H1 (cell line): ENCODE measurements at regions not wholly inside any gene's neighbourhood (a gene's known extent, or its start where the extent isn't known, plus 50 kb on each side); places are given as distances from the start of the nearest gene placed in this dataset.

ENCODE experiments used
- CTCF ChIA-PET: fragments of 300-600 bp; sonication (Branson Sonifier 250); formaldehyde crosslinking; loops from one replicate; lab custom pipeline; 2021; ENCODE audit not compliant: partially characterized antibody; lab: Charles Lee
- POLR2A ChIA-PET: fragments of 300-600 bp; sonication (Branson Sonifier 250); formaldehyde crosslinking; loops from one replicate; lab custom pipeline; 2021; ENCODE audit warnings: inconsistent platforms; ENCODE audit not compliant: partially characterized antibody; lab: Charles Lee
- DNase-seq, 2 experiments: peaks; one replicate each; pipeline versions ENCODE4 v3.0.0 to v3.0.0-alpha.2; 2010 to 2022; ENCODE audit warnings: low spot score in 2 of 2, low read depth in 1 of 2, mixed read lengths in 1 of 2
- FAIRE-seq: peaks from 2 replicates; lab custom pipeline; 2011; peaks lifted over from hg19 to GRCh38; lab: Jason Lieb, UNC
- H2AFZ ChIP-seq: 2 replicates; pipeline ENCODE4 v1.8.1; 2012; ENCODE audit warnings: low read length, inconsistent platforms
- H2AK5ac ChIP-seq: 2 replicates; pipeline ENCODE4 v1.6.1; 2013; ENCODE audit warnings: low read depth, low read length
- H2BK120ac ChIP-seq: replicated peaks from 2 replicates; pipeline ENCODE3; 2013; ENCODE audit warnings: low read depth, low read length, inconsistent platforms
- H2BK12ac ChIP-seq: 2 replicates; pipeline ENCODE4 v1.6.1; 2013; ENCODE audit warnings: low read depth, low read length
- H2BK15ac ChIP-seq: 2 replicates; pipeline ENCODE4 v1.6.1; 2013; ENCODE audit warnings: low read length
- H2BK20ac ChIP-seq: 2 replicates; pipeline ENCODE4 v1.6.1; 2013; ENCODE audit warnings: low read length
- H2BK5ac ChIP-seq: 2 replicates; pipeline ENCODE4 v1.6.1; 2013; ENCODE audit warnings: low read depth, low read length
- H3K14ac ChIP-seq: 2 replicates; pipeline ENCODE4 v1.6.1; 2013; ENCODE audit warnings: inconsistent platforms; ENCODE audit not compliant: insufficient read length
- H3K18ac ChIP-seq: 2 replicates; pipeline ENCODE4 v1.6.1; 2013; ENCODE audit warnings: low read length; ENCODE audit errors: extremely low read depth
- H3K23ac ChIP-seq: 2 replicates; pipeline ENCODE4 v1.6.1; 2013; ENCODE audit warnings: inconsistent platforms; ENCODE audit not compliant: insufficient read length
- H3K23me2 ChIP-seq: 2 replicates; pipeline ENCODE4 v1.6.1; 2013; ENCODE audit warnings: low read depth, low read length
- H3K27ac ChIP-seq: 2 replicates; pipeline ENCODE4 v1.6.1; 2011; ENCODE audit warnings: low read depth, low read length, inconsistent platforms
- H3K27me3 ChIP-seq, 4 experiments: replicated peaks in 1 of 4; 1 replicate in 1 of 4; 2 replicates in 3 of 4; pipeline versions ENCODE4 v1.6.1 to v1.8.1; 2011 to 2013; ENCODE audit warnings: low read length in 3 of 4, mild to moderate bottlenecking in 3 of 4, inconsistent platforms in 2 of 4, mixed read lengths in 2 of 4, moderate library complexity in 1 of 4; ENCODE audit not compliant: control insufficient read depth in 3 of 4, insufficient read depth in 3 of 4; ENCODE audit errors: extremely low read depth in 1 of 4
- H3K36me3 ChIP-seq, 4 experiments: 2 replicates each; pipeline versions ENCODE4 v1.6.1 to v1.8.1; 2011 to 2013; ENCODE audit warnings: mild to moderate bottlenecking in 4 of 4, low read length in 3 of 4, moderate library complexity in 2 of 4, control low read depth in 1 of 4, inconsistent platforms in 1 of 4; ENCODE audit not compliant: insufficient read depth in 4 of 4, control insufficient read depth in 2 of 4
- H3K4ac ChIP-seq: replicated peaks from 2 replicates; pipeline ENCODE3; 2013; ENCODE audit warnings: low read length, low read depth, mixed read lengths, inconsistent platforms; ENCODE audit not compliant: insufficient read length
- H3K4me1 ChIP-seq, 4 experiments: replicated peaks in 1 of 4; 1 replicate in 1 of 4; 2 replicates in 3 of 4; pipeline versions ENCODE4 v1.6.1 to v1.8.1; 2011 to 2013; ENCODE audit warnings: low read length in 3 of 4, inconsistent platforms in 2 of 4, mixed read lengths in 1 of 4; ENCODE audit not compliant: insufficient read depth in 4 of 4, control insufficient read depth in 3 of 4
- H3K4me2 ChIP-seq, 2 experiments: 2 replicates each; pipeline versions ENCODE4 v1.6.1 to v1.8.1; 2011 to 2013; ENCODE audit warnings: low read depth in 2 of 2, low read length in 2 of 2, control low read depth in 1 of 2, inconsistent platforms in 1 of 2, mild to moderate bottlenecking in 1 of 2; ENCODE audit not compliant: insufficient read depth in 1 of 2
- H3K4me3 ChIP-seq, 4 experiments: fragments of 200-600, 300-600 bp in 1 of 4; sonication (generic), shearing (Covaris generic), sonication (Bioruptor Twin) in 1 of 4; 2 replicates each; pipeline versions ENCODE4 v1.5.1 to v1.8.1; 2011 to 2016; ENCODE audit warnings: low read length in 4 of 4, low read depth in 3 of 4, control low read depth in 2 of 4, inconsistent platforms in 2 of 4, mild to moderate bottlenecking in 2 of 4, mixed read lengths in 1 of 4, moderate library complexity in 1 of 4; ENCODE audit not compliant: insufficient read depth in 2 of 4; ENCODE audit errors: extremely low read depth in 1 of 4
- H3K56ac ChIP-seq: replicated peaks from 2 replicates; pipeline ENCODE3; 2013; ENCODE audit warnings: low read depth, mild to moderate bottlenecking, mixed read lengths, low read length, inconsistent platforms; ENCODE audit not compliant: insufficient read length
- H3K79me1 ChIP-seq: 2 replicates; pipeline ENCODE4 v1.6.1; 2013; ENCODE audit warnings: low read depth, low read length, control low read depth
- H3K79me2 ChIP-seq, 2 experiments: 2 replicates each; pipeline versions ENCODE4 v1.6.1 to v1.8.1; 2012 to 2013; ENCODE audit warnings: low read length in 2 of 2, mild to moderate bottlenecking in 2 of 2, inconsistent platforms in 1 of 2; ENCODE audit not compliant: insufficient read depth in 2 of 2, control insufficient read depth in 1 of 2
- H3K9ac ChIP-seq, 4 experiments: replicated peaks in 1 of 4; 1 replicate in 1 of 4; 2 replicates in 3 of 4; pipeline versions ENCODE4 v1.6.1 to v1.8.1; 2011 to 2013; ENCODE audit warnings: low read depth in 3 of 4, low read length in 3 of 4, control low read depth in 2 of 4, mild to moderate bottlenecking in 2 of 4, moderate library complexity in 2 of 4, inconsistent platforms in 1 of 4; ENCODE audit errors: extremely low read depth in 1 of 4
- H3K9me3 ChIP-seq, 2 experiments: 2 replicates each; pipeline versions ENCODE4 v1.6.1 to v1.8.1; 2012 to 2013; ENCODE audit warnings: mild to moderate bottlenecking in 2 of 2, moderate library complexity in 2 of 2, control low read depth in 1 of 2, inconsistent platforms in 1 of 2, low read depth in 1 of 2, low read length in 1 of 2, mixed read lengths in 1 of 2; ENCODE audit not compliant: insufficient read depth in 2 of 2
- H4K20me1 ChIP-seq, 2 experiments: replicated peaks in 1 of 2; 2 replicates each; pipeline versions ENCODE3 to v1.8.1; 2011 to 2013; ENCODE audit warnings: inconsistent platforms in 2 of 2, low read length in 2 of 2, mild to moderate bottlenecking in 1 of 2; ENCODE audit not compliant: insufficient read depth in 2 of 2, control insufficient read depth in 1 of 2
- H4K5ac ChIP-seq: 2 replicates; pipeline ENCODE4 v1.6.1; 2013; ENCODE audit warnings: low read length, low read depth, mixed read lengths, inconsistent platforms; ENCODE audit not compliant: insufficient read length
- H4K8ac ChIP-seq: 2 replicates; pipeline ENCODE4 v1.8.0; 2013; ENCODE audit warnings: mild to moderate bottlenecking, moderate library complexity, low read length, inconsistent platforms; ENCODE audit not compliant: insufficient read depth; ENCODE audit errors: extremely low read depth
- H4K91ac ChIP-seq: replicated peaks from 2 replicates; pipeline ENCODE3; 2013; ENCODE audit warnings: low read length, mixed read lengths, inconsistent platforms; ENCODE audit not compliant: insufficient read length
- CTCF ChIP-seq, 3 experiments: IDR thresholded peaks; 1 replicate in 2 of 3; 2 replicates in 1 of 3; pipeline versions ENCODE4 v1.5.1 to v1.6.1; 2011; ENCODE audit warnings: low read length in 3 of 3, mild to moderate bottlenecking in 3 of 3, inconsistent platforms in 2 of 3, low read depth in 1 of 3, moderate library complexity in 1 of 3; ENCODE audit not compliant: insufficient read depth in 1 of 3; ENCODE audit errors: control extremely low read depth in 1 of 3
- WGBS, 2 experiments: shearing (Covaris generic) in 1 of 2; methylation state at CpG; one replicate each; pipeline versions ENCODE4 v1.1.6 to v1.1.7; 2013 to 2015; ENCODE audit warnings: low lambda C conversion rate in 2 of 2, mixed read lengths in 2 of 2, inconsistent platforms in 1 of 2, low coverage in 1 of 2, missing lambda C conversion rate in 1 of 2; ENCODE audit not compliant: insufficient replicate concordance in 2 of 2, insufficient coverage in 1 of 2, insufficient read length in 1 of 2; ENCODE audit errors: extremely low coverage in 1 of 2, missing lambda C conversion rate in 1 of 2; 5-methylcytosine and 5-hydroxymethylcytosine counted together

DNA sequence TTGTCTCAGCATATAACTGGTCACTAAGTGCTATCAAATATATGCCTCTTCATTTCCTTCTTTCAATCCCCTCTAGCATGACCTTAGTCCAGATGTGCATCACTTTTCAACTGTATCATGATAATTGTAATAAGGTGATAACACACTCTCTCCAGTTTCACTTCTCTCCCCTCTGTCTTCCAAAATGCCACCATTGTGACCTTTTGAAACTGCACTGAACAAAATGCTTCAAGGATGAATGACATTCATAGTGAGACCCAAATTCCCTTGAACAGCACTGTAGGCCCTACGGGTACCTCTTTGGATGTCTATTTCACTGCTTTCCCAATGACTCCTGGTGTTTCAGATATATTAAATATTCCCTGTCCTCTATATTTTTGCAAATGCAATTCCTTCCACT, 224.8 kb downstream of the DNAJB9 start:
- H4K8ac ChIP-seq: no peak overlapping the region
- no peak overlapping the region for H3K27ac ChIP-seq
- no peaks in the 10 kb centered on the region for H3K23me2 ChIP-seq
- no peak overlapping the region for H3K4me3 ChIP-seq
- H2AFZ ChIP-seq: no peak overlapping the region
- H3K36me3 ChIP-seq: no peaks in the 10 kb centered on the region
- no peak overlapping the region for H2AK5ac ChIP-seq
- ChIA-PET POLR2A (no interaction called here), CTCF (no interaction called here)
- no peak overlapping the region for H2BK15ac ChIP-seq
- no peaks in the 10 kb centered on the region for H3K79me1 ChIP-seq
- no peak overlapping the region for H3K23ac ChIP-seq
- H3K4ac ChIP-seq: no peak overlapping the region
- H3K9me3 ChIP-seq: peaks cover 0 to 8% of the 10 kb centered on the region in 2 experiments; a peak in 1 of 4 replicates
- no peak overlapping the region for H4K5ac ChIP-seq
- H2BK5ac ChIP-seq: no peak overlapping the region
- no peak overlapping the region for H2BK12ac ChIP-seq
- H3K4me2 ChIP-seq: no peak overlapping the region
- H3K79me2 ChIP-seq: no peaks in the 10 kb centered on the region
- no peaks in the 10 kb centered on the region for H3K4me1 ChIP-seq
- 83% methylated on average over 1 of the region's 1 CpG; no CpG with 5 or more reads in 1 of the 2 experiments for WGBS, 2 experiments
- H4K91ac ChIP-seq: no peak overlapping the region
- H3K27me3 ChIP-seq: no peaks in the 10 kb centered on the region
- no peak overlapping the region for H3K9ac ChIP-seq
- H3K56ac ChIP-seq: no peak overlapping the region
- no peak overlapping the region for H3K14ac ChIP-seq
- DNase-seq: no peak
- no peak for FAIRE-seq
- H3K18ac ChIP-seq: no peak overlapping the region
- H4K20me1 ChIP-seq: no peaks in the 10 kb centered on the region
- no peak overlapping the region for H2BK120ac ChIP-seq
- no peak for TF ChIP-seq CTCF (IDR thresholded peaks at IDR 0.05; ENCODE audit: control extremely low read depth in 1 of 3, insufficient read depth in 1 of 3, low read depth in 1 of 3, low read length in 3 of 3)
- TF ChIP-seq, all 59 proteins: peak for 0
- no peak overlapping the region for H2BK20ac ChIP-seq
